Thyroid gland (tissue), 4 donors: ENCODE measurements at regions not wholly inside any gene's neighbourhood (a gene's known extent, or its start where the extent isn't known, plus 50 kb on each side); places are given as distances from the start of the nearest gene placed in this dataset.

Experiments used
- DNase-seq, 2 donors: peaks; one replicate each; pipeline ENCODE4 v3.0.0-alpha.2; 2019
- H3K27ac ChIP-seq, 3 donors: fragments of 200-600 bp; sonication (generic); 1 replicate in 2 of 3; 2 replicates in 1 of 3; pipeline ENCODE4 v1.5.1; 2016 to 2019; ENCODE audit warnings: mild to moderate bottlenecking in 1 of 3, moderate library complexity in 1 of 3
- H3K27me3 ChIP-seq: fragments of 200-600 bp; sonication (generic); one replicate; pipeline ENCODE4 v1.5.1; 2019
- H3K36me3 ChIP-seq, 2 donors: fragments of 200-600 bp; sonication (generic); one replicate each; pipeline ENCODE4 v1.5.1; 2016 to 2019
- H3K4me1 ChIP-seq, 2 donors: fragments of 200-600 bp; sonication (generic); one replicate each; pipeline ENCODE4 v1.5.1; 2017 to 2019
- H3K4me3 ChIP-seq, 3 donors: fragments of 200-600 bp; sonication (generic); replicated peaks in 1 of 3; 1 replicate in 2 of 3; 2 replicates in 1 of 3; pipeline ENCODE4 v1.5.1; 2016; ENCODE audit warnings: mild to moderate bottlenecking in 1 of 3
- H3K9me3 ChIP-seq: fragments of 200-600 bp; sonication (generic); one replicate; pipeline ENCODE4 v1.5.1; 2017
- POLR2A ChIP-seq, 2 donors: fragments of 450-650 bp; IDR thresholded peaks; one replicate each; pipeline ENCODE4 v1.6.1; 2017; ENCODE audit warnings: antibody characterized with exemption in 2 of 2, mild to moderate bottlenecking in 2 of 2, moderate library complexity in 1 of 2
- WGBS, 2 donors: methylation state at CpG; one replicate each; pipeline ENCODE4 v1.1.5; 2017; 5-methylcytosine and 5-hydroxymethylcytosine counted together
- intact Hi-C: fragments of 100-400 bp; cut with DNase I; formaldehyde crosslinking; loops from one replicate; pipeline ENCODE4 v1.15.1; 2023
- TF ChIP-seq, protein P1 (sequence below), 6 experiments: fragments of 200-600 bp in 3 of 6; fragments of 450-650 bp in 3 of 6; sonication (generic) in 3 of 6; IDR thresholded peaks; one replicate each; pipeline ENCODE4 v1.5.1; 2016 to 2019; ENCODE audit warnings: antibody characterized with exemption in 6 of 6, mild to moderate bottlenecking in 2 of 6, inconsistent platforms in 1 of 6, moderate library complexity in 1 of 6

DNA sequence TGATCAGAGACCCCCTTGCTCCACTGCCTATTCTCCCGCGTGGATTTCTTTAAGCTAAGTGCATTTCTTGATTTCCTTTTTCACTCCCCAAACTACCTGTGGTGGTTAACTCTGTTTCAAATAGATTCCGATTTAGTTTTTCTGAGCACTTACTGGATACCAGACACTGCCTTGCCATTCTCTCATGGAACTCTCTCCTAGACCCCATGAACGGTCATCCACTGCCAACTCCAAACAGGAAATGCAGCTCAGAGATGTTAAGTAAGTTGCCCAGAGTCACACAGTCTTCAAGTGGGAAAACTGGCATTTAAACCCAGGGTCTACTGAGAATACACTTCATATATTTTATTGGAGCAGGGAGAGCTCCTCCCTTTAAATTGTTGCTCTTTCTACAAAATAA, 199.4 kb downstream of the MAF start:
- DNase-seq: no peak
- intact Hi-C loops: no loop called here
- WGBS, 2 donors: 93 to 94% methylated on average over 4 of the region's 4 CpGs
- Histone ChIP-seq H3K9me3 (no peaks in the 10 kb centered on the region), H3K4me3 (no peak overlapping the region), H3K27ac (no peak overlapping the region), H3K36me3 (no peaks in the 10 kb centered on the region), H3K27me3 (no peaks in the 10 kb centered on the region), H3K4me1 (no peaks in the 10 kb centered on the region)
- TF ChIP-seq, protein P1, sequence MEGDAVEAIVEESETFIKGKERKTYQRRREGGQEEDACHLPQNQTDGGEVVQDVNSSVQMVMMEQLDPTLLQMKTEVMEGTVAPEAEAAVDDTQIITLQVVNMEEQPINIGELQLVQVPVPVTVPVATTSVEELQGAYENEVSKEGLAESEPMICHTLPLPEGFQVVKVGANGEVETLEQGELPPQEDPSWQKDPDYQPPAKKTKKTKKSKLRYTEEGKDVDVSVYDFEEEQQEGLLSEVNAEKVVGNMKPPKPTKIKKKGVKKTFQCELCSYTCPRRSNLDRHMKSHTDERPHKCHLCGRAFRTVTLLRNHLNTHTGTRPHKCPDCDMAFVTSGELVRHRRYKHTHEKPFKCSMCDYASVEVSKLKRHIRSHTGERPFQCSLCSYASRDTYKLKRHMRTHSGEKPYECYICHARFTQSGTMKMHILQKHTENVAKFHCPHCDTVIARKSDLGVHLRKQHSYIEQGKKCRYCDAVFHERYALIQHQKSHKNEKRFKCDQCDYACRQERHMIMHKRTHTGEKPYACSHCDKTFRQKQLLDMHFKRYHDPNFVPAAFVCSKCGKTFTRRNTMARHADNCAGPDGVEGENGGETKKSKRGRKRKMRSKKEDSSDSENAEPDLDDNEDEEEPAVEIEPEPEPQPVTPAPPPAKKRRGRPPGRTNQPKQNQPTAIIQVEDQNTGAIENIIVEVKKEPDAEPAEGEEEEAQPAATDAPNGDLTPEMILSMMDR (IDR thresholded peaks at IDR 0.05): no peak
- TF ChIP-seq POLR2A (IDR thresholded peaks at IDR 0.05): no peak

DNA sequence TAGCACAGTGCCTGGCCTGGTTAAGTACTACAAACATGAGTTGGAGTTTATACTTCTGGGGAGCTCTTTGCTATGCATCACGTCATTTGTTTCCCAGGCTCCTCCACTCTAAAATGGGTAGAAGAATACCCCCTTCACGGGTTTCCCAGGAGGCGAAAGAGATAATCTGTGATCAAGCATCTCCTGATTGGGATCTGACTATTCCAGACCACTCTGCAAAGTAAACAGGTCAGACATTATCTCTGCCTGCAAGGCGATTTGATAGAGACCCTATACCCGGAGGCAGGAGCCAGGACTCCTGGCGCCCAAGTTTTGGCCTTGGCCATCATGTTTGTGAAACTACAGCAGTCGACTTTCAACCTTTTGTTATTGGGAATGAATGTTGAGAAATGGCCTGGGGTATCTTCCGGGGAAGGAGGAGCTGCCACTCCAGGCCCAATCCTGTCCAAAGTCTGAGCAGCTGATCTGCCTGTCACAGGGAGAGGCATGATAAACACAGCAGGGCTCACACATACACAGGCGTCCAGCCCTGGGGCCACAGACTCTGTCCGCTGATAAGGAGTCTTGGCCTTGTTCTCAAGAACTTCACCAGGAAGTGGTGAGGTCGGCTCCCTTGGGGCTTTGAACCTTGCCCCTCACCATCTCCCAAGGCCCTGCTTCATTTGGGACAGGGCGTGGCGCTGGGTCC, 199.9 kb downstream of the MAF start:
- DNase-seq: no peak
- no peaks in the 10 kb centered on the region for H3K9me3 ChIP-seq
- WGBS, 2 donors: 74 to 77% methylated on average over 12 to 13 of the region's 13 CpGs
- H3K27me3 ChIP-seq: no peaks in the 10 kb centered on the region
- TF ChIP-seq, protein P1 (IDR thresholded peaks at IDR 0.05): no peak
- TF ChIP-seq POLR2A (IDR thresholded peaks at IDR 0.05): no peak
- H3K4me3 ChIP-seq: no peak overlapping the region
- intact Hi-C loops: no loop called here
- no peaks in the 10 kb centered on the region for H3K36me3 ChIP-seq
- H3K27ac ChIP-seq: no peak overlapping the region
- H3K4me1 ChIP-seq: no peaks in the 10 kb centered on the region

DNA sequence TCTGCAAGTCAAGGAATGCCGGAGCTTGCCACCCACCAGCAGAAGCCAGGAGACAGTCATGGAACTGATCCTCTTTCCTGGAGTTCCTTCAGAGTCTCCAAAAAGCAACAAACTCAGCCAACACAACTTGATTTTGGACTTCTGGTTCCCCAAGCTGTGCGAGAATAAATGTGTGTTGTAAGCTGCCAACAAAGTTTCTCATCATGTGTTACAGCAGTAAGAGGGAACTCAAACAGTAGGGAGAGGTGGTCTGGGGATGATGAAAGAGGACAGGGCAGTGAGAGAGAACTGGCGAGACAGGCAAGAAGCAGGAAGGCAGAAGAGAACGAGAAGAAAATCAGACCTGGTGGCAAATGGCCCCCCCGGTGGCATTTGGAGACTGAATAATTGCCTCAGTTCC, 204.9 kb downstream of the MAF start:
- H3K9me3 ChIP-seq: no peaks in the 10 kb centered on the region
- H3K27ac ChIP-seq: no peak overlapping the region
- no peaks in the 10 kb centered on the region for H3K27me3 ChIP-seq
- intact Hi-C loops: no loop called here
- WGBS, 2 donors: 90 to 92% methylated on average over 5 of the region's 5 CpGs
- no peak overlapping the region for H3K4me3 ChIP-seq
- H3K4me1 ChIP-seq: no peaks in the 10 kb centered on the region
- H3K36me3 ChIP-seq: no peaks in the 10 kb centered on the region
- DNase-seq: no peak
- TF ChIP-seq POLR2A (IDR thresholded peaks at IDR 0.05): no peak
- TF ChIP-seq, protein P1 (IDR thresholded peaks at IDR 0.05): no peak

DNA sequence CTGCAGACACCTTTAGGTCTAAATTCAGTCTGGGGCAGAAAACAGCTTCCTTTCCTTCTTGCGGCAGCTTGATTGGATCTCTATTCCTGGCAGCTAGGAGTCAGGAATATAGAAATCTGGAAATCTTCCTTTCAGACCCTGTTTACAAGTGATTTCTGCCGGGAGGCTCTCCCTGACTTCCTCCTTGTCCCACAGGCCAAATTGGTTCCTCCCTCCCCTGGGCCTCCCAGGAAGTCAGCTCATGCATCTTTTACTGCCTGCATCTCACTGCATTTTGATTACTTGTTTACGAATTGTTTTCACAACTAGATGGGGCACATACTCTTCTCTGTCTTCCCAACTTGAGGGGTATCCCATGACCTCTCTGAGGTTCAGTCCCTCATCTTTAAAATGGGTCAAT, 206.3 kb downstream of the MAF start:
- Histone ChIP-seq H3K27ac (no peak overlapping the region), H3K4me3 (no peak overlapping the region), H3K9me3 (no peaks in the 10 kb centered on the region), H3K36me3 (no peaks in the 10 kb centered on the region), H3K27me3 (no peaks in the 10 kb centered on the region), H3K4me1 (no peaks in the 10 kb centered on the region)
- DNase-seq: no peak
- 77 to 87% methylated on average over 3 of the region's 3 CpGs for WGBS, 2 donors
- TF ChIP-seq, protein P1 (IDR thresholded peaks at IDR 0.05): no peak
- TF ChIP-seq POLR2A (IDR thresholded peaks at IDR 0.05): no peak
- intact Hi-C loops: no loop called here

DNA sequence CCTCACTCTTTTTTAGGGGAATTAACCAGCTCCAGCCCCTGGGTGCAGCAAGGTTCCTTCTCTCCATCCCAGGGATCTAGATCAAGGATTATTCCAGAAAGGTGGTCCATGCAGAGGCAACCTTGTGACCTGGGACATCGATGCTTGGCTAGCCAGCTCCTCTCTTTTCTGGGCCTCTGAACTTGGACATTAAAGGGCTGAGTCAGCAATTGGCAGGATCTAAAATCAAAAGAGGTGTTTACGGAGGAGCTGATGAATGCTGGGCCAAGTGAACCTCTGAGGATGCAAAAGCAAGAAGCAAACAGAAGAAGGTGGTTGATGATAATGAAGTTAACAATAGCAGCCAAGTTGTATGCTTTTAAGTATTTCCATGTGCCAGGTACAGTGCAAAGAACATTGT, 207.0 kb downstream of the MAF start:
- no peak for DNase-seq
- Histone ChIP-seq H3K9me3 (no peaks in the 10 kb centered on the region), H3K4me3 (no peak overlapping the region), H3K36me3 (no peaks in the 10 kb centered on the region), H3K27ac (no peak overlapping the region), H3K4me1 (no peaks in the 10 kb centered on the region), H3K27me3 (no peaks in the 10 kb centered on the region)
- intact Hi-C loops: no loop called here
- TF ChIP-seq POLR2A (IDR thresholded peaks at IDR 0.05): no peak
- TF ChIP-seq, protein P1 (IDR thresholded peaks at IDR 0.05): no peak
- 71 to 89% methylated on average over 2 of the region's 2 CpGs for WGBS, 2 donors
